Neural progenitor cell (in vitro differentiated cells): ENCODE measurements at regions not wholly inside any gene's neighbourhood (a gene's known extent, or its start where the extent isn't known, plus 50 kb on each side); places are given as distances from the start of the nearest gene placed in this dataset.

Experiments
- DNase-seq: peaks from one replicate; pipeline ENCODE4 v3.0.0-alpha.2; 2016; ENCODE audit warnings: low spot score
- H2AFZ ChIP-seq: fragments of 200-600 bp; sonication (generic); replicated peaks from 2 replicates; pipeline ENCODE4 v1.6.1; 2016; ENCODE audit warnings: antibody characterized with exemption
- H3F3A ChIP-seq: fragments of 200-600 bp; sonication (generic); 2 replicates; pipeline ENCODE4 v1.6.1; 2016; ENCODE audit warnings: antibody characterized with exemption, low read depth
- H3K27ac ChIP-seq: fragments of 200-600 bp; sonication (generic); 2 replicates; pipeline ENCODE4 v1.5.1; 2016; ENCODE audit warnings: mild to moderate bottlenecking
- H3K27me3 ChIP-seq: fragments of 200-600 bp; sonication (generic); 2 replicates; pipeline ENCODE4 v1.6.1; 2016; ENCODE audit warnings: mild to moderate bottlenecking, moderate library complexity
- H3K36me3 ChIP-seq: fragments of 200-600 bp; sonication (generic); 2 replicates; pipeline ENCODE4 v1.5.1; 2016
- H3K4me1 ChIP-seq: fragments of 200-600 bp; sonication (generic); 2 replicates; pipeline ENCODE4 v1.6.1; 2016; ENCODE audit warnings: mixed run types
- H3K4me2 ChIP-seq: fragments of 200-600 bp; sonication (generic); 2 replicates; pipeline ENCODE4 v1.6.1; 2016
- H3K4me3 ChIP-seq: fragments of 200-600 bp; sonication (generic); 2 replicates; pipeline ENCODE4 v1.5.1; 2016
- H3K79me2 ChIP-seq: fragments of 200-600 bp; sonication (generic); 2 replicates; pipeline ENCODE4 v1.6.1; 2016; ENCODE audit warnings: low read depth
- H3K9ac ChIP-seq: fragments of 200-600 bp; sonication (generic); 2 replicates; pipeline ENCODE4 v1.6.1; 2016
- H3K9me3 ChIP-seq: fragments of 200-600 bp; sonication (generic); 2 replicates; pipeline ENCODE4 v1.5.1; 2016; ENCODE audit warnings: low read depth
- H4K20me1 ChIP-seq: fragments of 200-600 bp; sonication (generic); 2 replicates; pipeline ENCODE4 v1.6.1; 2016; ENCODE audit warnings: low read depth
- H3K27ac Mint-ChIP-seq: 3 replicates; pipeline ENCODE4 v1.8.0; 2021; ENCODE audit warnings: mixed read lengths
- H3K27me3 Mint-ChIP-seq: 2 replicates; pipeline ENCODE4 v1.8.0; 2022; ENCODE audit warnings: low read depth, mild to moderate bottlenecking, inconsistent platforms, moderate library complexity, mixed read lengths; ENCODE audit not compliant: insufficient read depth
- H3K36me3 Mint-ChIP-seq: 3 replicates; pipeline ENCODE4 v1.8.0; 2021; ENCODE audit warnings: mixed read lengths
- H3K4me1 Mint-ChIP-seq: 3 replicates; pipeline ENCODE4 v1.8.0; 2021; ENCODE audit warnings: mixed read lengths
- H3K4me3 Mint-ChIP-seq: 3 replicates; pipeline ENCODE4 v1.8.0; 2021; ENCODE audit warnings: mild to moderate bottlenecking, moderate library complexity, mixed read lengths
- H3K9me3 Mint-ChIP-seq: 3 replicates; pipeline ENCODE4 v1.8.0; 2020; ENCODE audit warnings: mixed read lengths
- CTCF ChIP-seq: fragments of 200-600 bp; sonication (generic); IDR thresholded peaks from 2 replicates; pipeline ENCODE4 v1.5.1; 2017; ENCODE audit warnings: antibody characterized with exemption, mild to moderate bottlenecking
- EZH2 ChIP-seq: fragments of 200-600 bp; sonication (generic); IDR thresholded peaks from 2 replicates; pipeline ENCODE4 v1.6.1; 2017; ENCODE audit warnings: antibody characterized with exemption, mild to moderate bottlenecking, moderate library complexity
- EZH2phosphoT487 ChIP-seq: fragments of 200-600 bp; sonication (generic); IDR thresholded peaks from 2 replicates; pipeline ENCODE4 v1.6.1; 2017; ENCODE audit warnings: antibody characterized with exemption

GRCh38 chr2:133952420-133952819 lies 301.5 kb upstream of the MGAT5 start:
- Mint-ChIP-seq H3K9me3 (no peaks in the 10 kb centered on the region), H3K27me3 (no peaks in the 10 kb centered on the region), H3K4me1 (no peaks in the 10 kb centered on the region), H3K27ac (no peak overlapping the region), H3K4me3 (no peak overlapping the region), H3K36me3 (no peaks in the 10 kb centered on the region)
- Histone ChIP-seq H3K27me3 (no peaks in the 10 kb centered on the region), H3F3A (no peaks in the 10 kb centered on the region), H3K9me3 (no peaks in the 10 kb centered on the region), H4K20me1 (no peaks in the 10 kb centered on the region), H3K4me2 (no peak overlapping the region), H3K9ac (no peak overlapping the region), H3K4me1 (no peaks in the 10 kb centered on the region), H3K36me3 (no peaks in the 10 kb centered on the region), H3K79me2 (no peaks in the 10 kb centered on the region), H3K4me3 (no peak overlapping the region), H3K27ac (no peak overlapping the region), H2AFZ (no peak overlapping the region)
- no peak for DNase-seq
- TF ChIP-seq CTCF (no peak), EZH2phosphoT487 (no peak), EZH2 (no peak)

GRCh38 chr2:133952896-133953295 lies 301.0 kb upstream of the MGAT5 start:
- Histone ChIP-seq H3K4me3 (no peak overlapping the region), H3F3A (no peaks in the 10 kb centered on the region), H4K20me1 (no peaks in the 10 kb centered on the region), H3K9me3 (no peaks in the 10 kb centered on the region), H3K9ac (no peak overlapping the region), H3K4me2 (no peak overlapping the region), H3K79me2 (no peaks in the 10 kb centered on the region), H2AFZ (no peak overlapping the region), H3K27me3 (no peaks in the 10 kb centered on the region), H3K27ac (no peak overlapping the region), H3K4me1 (no peaks in the 10 kb centered on the region), H3K36me3 (no peaks in the 10 kb centered on the region)
- Mint-ChIP-seq H3K4me3 (no peak overlapping the region), H3K27ac (no peak overlapping the region), H3K27me3 (no peaks in the 10 kb centered on the region), H3K36me3 (no peaks in the 10 kb centered on the region), H3K9me3 (no peaks in the 10 kb centered on the region), H3K4me1 (no peaks in the 10 kb centered on the region)
- TF ChIP-seq CTCF = no peak
- no peak for TF ChIP-seq EZH2
- no peak for TF ChIP-seq EZH2phosphoT487
- DNase-seq = no peak

- H3K36me3 Mint-ChIP-seq = no peaks in the 10 kb centered on the region
Observed at GRCh38 chr2:133953524-133953923, 300.3 kb upstream of the MGAT5 start.

More at GRCh38 chr2:133953524-133953923, 300.3 kb upstream of the MGAT5 start:
- Histone ChIP-seq H3K79me2 (no peaks in the 10 kb centered on the region), H3K36me3 (no peaks in the 10 kb centered on the region), H3F3A (no peaks in the 10 kb centered on the region), H2AFZ (no peak overlapping the region), H3K4me3 (no peak overlapping the region), H3K27me3 (no peaks in the 10 kb centered on the region), H4K20me1 (no peaks in the 10 kb centered on the region), H3K4me1 (no peaks in the 10 kb centered on the region), H3K27ac (no peak overlapping the region), H3K9me3 (no peaks in the 10 kb centered on the region), H3K4me2 (no peak overlapping the region), H3K9ac (no peak overlapping the region)
- no peaks in the 10 kb centered on the region for H3K27me3 Mint-ChIP-seq
- no peaks in the 10 kb centered on the region for H3K9me3 Mint-ChIP-seq
- no peak for TF ChIP-seq EZH2phosphoT487
- no peak for TF ChIP-seq CTCF
- no peak for TF ChIP-seq EZH2
- H3K4me1 Mint-ChIP-seq = no peaks in the 10 kb centered on the region
- H3K27ac Mint-ChIP-seq = no peak overlapping the region
- DNase-seq = no peak
- no peak overlapping the region for H3K4me3 Mint-ChIP-seq
